ENCODE measurements at regions not wholly inside any gene's neighbourhood (a gene's known extent, or its start where the extent isn't known, plus 50 kb on each side); places are given as distances from the start of the nearest gene placed in this dataset.

GRCh38 chr20:50346374-50347283 lies 156.0 kb downstream of the CEBPB start:
- Histone ChIP-seq H3K4me1 (peaks cover 30% of the 10 kb centered on the region), H3K4me3 (peak overlapping the region; percentile 43), H3K36me3 (no peaks in the 10 kb centered on the region), H3K27me3 (ENCODE audit: low read depth) (no peaks in the 10 kb centered on the region), H3K27ac (replicated peaks) (peak overlapping the region; percentile 83), H3K9me3 (replicated peaks) (no peaks in the 10 kb centered on the region)
- peak; percentile 92 for DNase-seq
- intact Hi-C loops (cut with micrococcal nuclease) = no loop called here
- TF ChIP-seq, protein P1, sequence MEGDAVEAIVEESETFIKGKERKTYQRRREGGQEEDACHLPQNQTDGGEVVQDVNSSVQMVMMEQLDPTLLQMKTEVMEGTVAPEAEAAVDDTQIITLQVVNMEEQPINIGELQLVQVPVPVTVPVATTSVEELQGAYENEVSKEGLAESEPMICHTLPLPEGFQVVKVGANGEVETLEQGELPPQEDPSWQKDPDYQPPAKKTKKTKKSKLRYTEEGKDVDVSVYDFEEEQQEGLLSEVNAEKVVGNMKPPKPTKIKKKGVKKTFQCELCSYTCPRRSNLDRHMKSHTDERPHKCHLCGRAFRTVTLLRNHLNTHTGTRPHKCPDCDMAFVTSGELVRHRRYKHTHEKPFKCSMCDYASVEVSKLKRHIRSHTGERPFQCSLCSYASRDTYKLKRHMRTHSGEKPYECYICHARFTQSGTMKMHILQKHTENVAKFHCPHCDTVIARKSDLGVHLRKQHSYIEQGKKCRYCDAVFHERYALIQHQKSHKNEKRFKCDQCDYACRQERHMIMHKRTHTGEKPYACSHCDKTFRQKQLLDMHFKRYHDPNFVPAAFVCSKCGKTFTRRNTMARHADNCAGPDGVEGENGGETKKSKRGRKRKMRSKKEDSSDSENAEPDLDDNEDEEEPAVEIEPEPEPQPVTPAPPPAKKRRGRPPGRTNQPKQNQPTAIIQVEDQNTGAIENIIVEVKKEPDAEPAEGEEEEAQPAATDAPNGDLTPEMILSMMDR (IDR thresholded peaks at IDR 0.05; ENCODE audit: borderline replicate concordance) = no peak

DNA sequence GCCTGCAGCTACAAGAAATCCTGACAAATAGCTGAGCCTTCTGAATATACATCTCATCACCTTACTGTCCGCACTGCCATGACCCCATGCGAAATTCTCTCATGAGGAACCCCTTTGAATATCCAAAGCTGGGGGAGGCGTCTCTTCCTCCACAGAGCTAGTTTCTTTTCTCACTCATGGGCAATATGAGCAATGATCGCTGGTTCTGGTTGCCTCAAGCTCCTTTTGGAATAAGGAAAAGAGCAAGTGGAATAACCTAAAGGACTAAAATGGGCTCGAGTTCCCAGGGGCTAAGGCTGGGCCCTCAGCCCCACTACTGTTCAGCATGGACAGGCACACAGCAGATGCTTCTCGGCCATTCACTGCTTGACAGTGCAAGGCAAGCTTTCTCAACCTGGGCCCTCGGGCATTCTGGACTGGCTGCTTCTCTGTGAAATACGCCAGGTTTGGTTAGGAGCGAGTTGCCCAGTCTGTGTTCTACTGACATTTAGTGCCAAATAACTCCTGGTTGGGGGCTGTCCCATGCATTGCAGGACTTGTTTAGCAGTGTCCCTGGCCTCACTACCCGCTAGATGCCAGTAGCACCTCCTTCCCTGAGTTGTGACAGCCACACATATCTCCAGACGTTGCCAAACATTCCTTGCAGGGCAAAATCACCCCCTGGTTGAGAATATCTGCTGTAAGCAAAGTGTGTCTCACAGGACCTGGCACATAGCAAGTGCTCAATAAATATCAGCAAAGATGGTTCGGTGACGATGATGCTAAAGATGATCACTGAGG lies 156.8 kb downstream of the CEBPB start:
- peak overlapping the region; percentile 83 for H3K27ac ChIP-seq (replicated peaks)
- DNase-seq = no peak
- intact Hi-C loops (cut with micrococcal nuclease) = no loop called here
- H3K4me1 ChIP-seq = peaks cover 30% of the 10 kb centered on the region
- H3K4me3 ChIP-seq = no peak overlapping the region
- TF ChIP-seq, protein P1 (IDR thresholded peaks at IDR 0.05; ENCODE audit: borderline replicate concordance) = no peak
- no peaks in the 10 kb centered on the region for H3K9me3 ChIP-seq (replicated peaks)
- H3K27me3 ChIP-seq (ENCODE audit: low read depth) = no peaks in the 10 kb centered on the region
- H3K36me3 ChIP-seq = no peaks in the 10 kb centered on the region

DNA sequence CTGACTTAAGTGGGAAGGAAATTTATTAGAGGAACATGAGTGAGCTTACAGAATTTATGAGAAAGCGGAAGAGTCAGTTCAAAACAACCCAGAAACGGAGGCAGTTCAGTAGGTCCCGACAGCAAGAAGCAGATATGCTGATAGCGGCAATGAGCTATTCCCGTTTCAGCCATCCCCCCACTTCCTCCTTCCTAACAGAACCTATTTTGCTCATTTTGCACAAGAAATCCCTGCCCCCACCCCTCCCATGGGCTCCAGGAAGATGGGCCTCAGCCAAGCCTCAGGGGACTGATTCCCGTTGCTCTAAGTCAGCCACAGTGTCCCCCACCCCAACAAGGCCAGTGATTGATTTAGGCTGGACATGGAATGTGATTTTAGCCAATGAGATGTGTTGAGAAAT lies 157.5 kb downstream of the CEBPB start:
- H3K4me1 ChIP-seq = peaks cover 30% of the 10 kb centered on the region

GRCh38 chr20:50350510-50351249 lies 159.5 kb upstream of the PTPN1 start:
- H3K4me3 ChIP-seq = no peak overlapping the region
- no peaks in the 10 kb centered on the region for H3K27me3 ChIP-seq (ENCODE audit: low read depth)
- TF ChIP-seq, protein P1 (IDR thresholded peaks at IDR 0.05; ENCODE audit: borderline replicate concordance) = no peak
- DNase-seq = no peak
- H3K27ac ChIP-seq (replicated peaks) = no peak overlapping the region
- peaks cover 22% of the 10 kb centered on the region for H3K4me1 ChIP-seq
- no peaks in the 10 kb centered on the region for H3K9me3 ChIP-seq (replicated peaks)
- intact Hi-C loops (cut with micrococcal nuclease) = no loop called here
- no peaks in the 10 kb centered on the region for H3K36me3 ChIP-seq

More for the DNA sequence above, 157.5 kb downstream of the CEBPB start:
- intact Hi-C loops (cut with micrococcal nuclease) = no loop called here
- Histone ChIP-seq H3K27me3 (ENCODE audit: low read depth) (no peaks in the 10 kb centered on the region), H3K36me3 (no peaks in the 10 kb centered on the region), H3K4me3 (no peak overlapping the region), H3K9me3 (replicated peaks) (no peaks in the 10 kb centered on the region), H3K27ac (replicated peaks) (peak overlapping the region; percentile 83)
- TF ChIP-seq, protein P1 (IDR thresholded peaks at IDR 0.05; ENCODE audit: borderline replicate concordance) = no peak
- DNase-seq = peak; percentile 58

- H3K9me3 ChIP-seq (replicated peaks) = no peaks in the 10 kb centered on the region
- no peak for DNase-seq
- H3K4me1 ChIP-seq = peaks cover 13% of the 10 kb centered on the region
- intact Hi-C loops (cut with micrococcal nuclease) = no loop called here
- no peak overlapping the region for H3K4me3 ChIP-seq
- no peaks in the 10 kb centered on the region for H3K36me3 ChIP-seq
- H3K27ac ChIP-seq (replicated peaks) = no peak overlapping the region
- H3K27me3 ChIP-seq (ENCODE audit: low read depth) = no peaks in the 10 kb centered on the region
- TF ChIP-seq, protein P1 (IDR thresholded peaks at IDR 0.05; ENCODE audit: borderline replicate concordance) = no peak
Observed at GRCh38 chr20:50351541-50351940, 158.6 kb upstream of the PTPN1 start.

Data from left ventricle myocardium inferior (tissue), 1 donor.